H1 (cell line): ENCODE measurements at regions not wholly inside any gene's neighbourhood (a gene's known extent, or its start where the extent isn't known, plus 50 kb on each side); places are given as distances from the start of the nearest gene placed in this dataset.

Experiments
- CTCF ChIA-PET: fragments of 300-600 bp; sonication (Branson Sonifier 250); formaldehyde crosslinking; loops from one replicate; lab custom pipeline; 2021; ENCODE audit not compliant: partially characterized antibody; lab: Charles Lee
- POLR2A ChIA-PET: fragments of 300-600 bp; sonication (Branson Sonifier 250); formaldehyde crosslinking; loops from one replicate; lab custom pipeline; 2021; ENCODE audit warnings: inconsistent platforms; ENCODE audit not compliant: partially characterized antibody; lab: Charles Lee
- DNase-seq, 2 experiments: peaks; one replicate each; pipeline versions ENCODE4 v3.0.0 to v3.0.0-alpha.2; 2010 to 2022; ENCODE audit warnings: low spot score in 2 of 2, low read depth in 1 of 2, mixed read lengths in 1 of 2
- FAIRE-seq: peaks from 2 replicates; lab custom pipeline; 2011; peaks lifted over from hg19 to GRCh38; lab: Jason Lieb, UNC
- H2AFZ ChIP-seq: 2 replicates; pipeline ENCODE4 v1.8.1; 2012; ENCODE audit warnings: low read length, inconsistent platforms
- H2AK5ac ChIP-seq: 2 replicates; pipeline ENCODE4 v1.6.1; 2013; ENCODE audit warnings: low read depth, low read length
- H2BK120ac ChIP-seq: replicated peaks from 2 replicates; pipeline ENCODE3; 2013; ENCODE audit warnings: low read depth, low read length, inconsistent platforms
- H2BK12ac ChIP-seq: 2 replicates; pipeline ENCODE4 v1.6.1; 2013; ENCODE audit warnings: low read depth, low read length
- H2BK15ac ChIP-seq: 2 replicates; pipeline ENCODE4 v1.6.1; 2013; ENCODE audit warnings: low read length
- H2BK20ac ChIP-seq: 2 replicates; pipeline ENCODE4 v1.6.1; 2013; ENCODE audit warnings: low read length
- H2BK5ac ChIP-seq: 2 replicates; pipeline ENCODE4 v1.6.1; 2013; ENCODE audit warnings: low read depth, low read length
- H3K14ac ChIP-seq: 2 replicates; pipeline ENCODE4 v1.6.1; 2013; ENCODE audit warnings: inconsistent platforms; ENCODE audit not compliant: insufficient read length
- H3K18ac ChIP-seq: 2 replicates; pipeline ENCODE4 v1.6.1; 2013; ENCODE audit warnings: low read length; ENCODE audit errors: extremely low read depth
- H3K23ac ChIP-seq: 2 replicates; pipeline ENCODE4 v1.6.1; 2013; ENCODE audit warnings: inconsistent platforms; ENCODE audit not compliant: insufficient read length
- H3K23me2 ChIP-seq: 2 replicates; pipeline ENCODE4 v1.6.1; 2013; ENCODE audit warnings: low read depth, low read length
- H3K27ac ChIP-seq: 2 replicates; pipeline ENCODE4 v1.6.1; 2011; ENCODE audit warnings: low read depth, low read length, inconsistent platforms
- H3K27me3 ChIP-seq, 4 experiments: replicated peaks in 1 of 4; 1 replicate in 1 of 4; 2 replicates in 3 of 4; pipeline versions ENCODE4 v1.6.1 to v1.8.1; 2011 to 2013; ENCODE audit warnings: low read length in 3 of 4, mild to moderate bottlenecking in 3 of 4, inconsistent platforms in 2 of 4, mixed read lengths in 2 of 4, moderate library complexity in 1 of 4; ENCODE audit not compliant: control insufficient read depth in 3 of 4, insufficient read depth in 3 of 4; ENCODE audit errors: extremely low read depth in 1 of 4
- H3K36me3 ChIP-seq, 4 experiments: 2 replicates each; pipeline versions ENCODE4 v1.6.1 to v1.8.1; 2011 to 2013; ENCODE audit warnings: mild to moderate bottlenecking in 4 of 4, low read length in 3 of 4, moderate library complexity in 2 of 4, control low read depth in 1 of 4, inconsistent platforms in 1 of 4; ENCODE audit not compliant: insufficient read depth in 4 of 4, control insufficient read depth in 2 of 4
- H3K4ac ChIP-seq: replicated peaks from 2 replicates; pipeline ENCODE3; 2013; ENCODE audit warnings: low read length, low read depth, mixed read lengths, inconsistent platforms; ENCODE audit not compliant: insufficient read length
- H3K4me1 ChIP-seq, 4 experiments: replicated peaks in 1 of 4; 1 replicate in 1 of 4; 2 replicates in 3 of 4; pipeline versions ENCODE4 v1.6.1 to v1.8.1; 2011 to 2013; ENCODE audit warnings: low read length in 3 of 4, inconsistent platforms in 2 of 4, mixed read lengths in 1 of 4; ENCODE audit not compliant: insufficient read depth in 4 of 4, control insufficient read depth in 3 of 4
- H3K4me2 ChIP-seq, 2 experiments: 2 replicates each; pipeline versions ENCODE4 v1.6.1 to v1.8.1; 2011 to 2013; ENCODE audit warnings: low read depth in 2 of 2, low read length in 2 of 2, control low read depth in 1 of 2, inconsistent platforms in 1 of 2, mild to moderate bottlenecking in 1 of 2; ENCODE audit not compliant: insufficient read depth in 1 of 2
- H3K4me3 ChIP-seq, 4 experiments: fragments of 200-600, 300-600 bp in 1 of 4; sonication (generic), shearing (Covaris generic), sonication (Bioruptor Twin) in 1 of 4; 2 replicates each; pipeline versions ENCODE4 v1.5.1 to v1.8.1; 2011 to 2016; ENCODE audit warnings: low read length in 4 of 4, low read depth in 3 of 4, control low read depth in 2 of 4, inconsistent platforms in 2 of 4, mild to moderate bottlenecking in 2 of 4, mixed read lengths in 1 of 4, moderate library complexity in 1 of 4; ENCODE audit not compliant: insufficient read depth in 2 of 4; ENCODE audit errors: extremely low read depth in 1 of 4
- H3K56ac ChIP-seq: replicated peaks from 2 replicates; pipeline ENCODE3; 2013; ENCODE audit warnings: low read depth, mild to moderate bottlenecking, mixed read lengths, low read length, inconsistent platforms; ENCODE audit not compliant: insufficient read length
- H3K79me1 ChIP-seq: 2 replicates; pipeline ENCODE4 v1.6.1; 2013; ENCODE audit warnings: low read depth, low read length, control low read depth
- H3K79me2 ChIP-seq, 2 experiments: 2 replicates each; pipeline versions ENCODE4 v1.6.1 to v1.8.1; 2012 to 2013; ENCODE audit warnings: low read length in 2 of 2, mild to moderate bottlenecking in 2 of 2, inconsistent platforms in 1 of 2; ENCODE audit not compliant: insufficient read depth in 2 of 2, control insufficient read depth in 1 of 2
- H3K9ac ChIP-seq, 4 experiments: replicated peaks in 1 of 4; 1 replicate in 1 of 4; 2 replicates in 3 of 4; pipeline versions ENCODE4 v1.6.1 to v1.8.1; 2011 to 2013; ENCODE audit warnings: low read depth in 3 of 4, low read length in 3 of 4, control low read depth in 2 of 4, mild to moderate bottlenecking in 2 of 4, moderate library complexity in 2 of 4, inconsistent platforms in 1 of 4; ENCODE audit errors: extremely low read depth in 1 of 4
- H3K9me3 ChIP-seq, 2 experiments: 2 replicates each; pipeline versions ENCODE4 v1.6.1 to v1.8.1; 2012 to 2013; ENCODE audit warnings: mild to moderate bottlenecking in 2 of 2, moderate library complexity in 2 of 2, control low read depth in 1 of 2, inconsistent platforms in 1 of 2, low read depth in 1 of 2, low read length in 1 of 2, mixed read lengths in 1 of 2; ENCODE audit not compliant: insufficient read depth in 2 of 2
- H4K20me1 ChIP-seq, 2 experiments: replicated peaks in 1 of 2; 2 replicates each; pipeline versions ENCODE3 to v1.8.1; 2011 to 2013; ENCODE audit warnings: inconsistent platforms in 2 of 2, low read length in 2 of 2, mild to moderate bottlenecking in 1 of 2; ENCODE audit not compliant: insufficient read depth in 2 of 2, control insufficient read depth in 1 of 2
- H4K5ac ChIP-seq: 2 replicates; pipeline ENCODE4 v1.6.1; 2013; ENCODE audit warnings: low read length, low read depth, mixed read lengths, inconsistent platforms; ENCODE audit not compliant: insufficient read length
- H4K8ac ChIP-seq: 2 replicates; pipeline ENCODE4 v1.8.0; 2013; ENCODE audit warnings: mild to moderate bottlenecking, moderate library complexity, low read length, inconsistent platforms; ENCODE audit not compliant: insufficient read depth; ENCODE audit errors: extremely low read depth
- H4K91ac ChIP-seq: replicated peaks from 2 replicates; pipeline ENCODE3; 2013; ENCODE audit warnings: low read length, mixed read lengths, inconsistent platforms; ENCODE audit not compliant: insufficient read length
- CBX5 ChIP-seq: fragments of 300-800, 300-1000 bp; sonication (generic); IDR thresholded peaks from 2 replicates; pipeline ENCODE4 v1.7.1; 2016; ENCODE audit warnings: antibody characterized with exemption, low read length, low read depth
- CBX8 ChIP-seq: fragments of 300-800, 300-1000 bp; sonication (generic); IDR thresholded peaks from 2 replicates; pipeline ENCODE4 v1.7.1; 2016; ENCODE audit warnings: low read depth, low read length, borderline replicate concordance
- CTCF ChIP-seq, 3 experiments: IDR thresholded peaks; 1 replicate in 2 of 3; 2 replicates in 1 of 3; pipeline versions ENCODE4 v1.5.1 to v1.6.1; 2011; ENCODE audit warnings: low read length in 3 of 3, mild to moderate bottlenecking in 3 of 3, inconsistent platforms in 2 of 3, low read depth in 1 of 3, moderate library complexity in 1 of 3; ENCODE audit not compliant: insufficient read depth in 1 of 3; ENCODE audit errors: control extremely low read depth in 1 of 3
- EGR1 ChIP-seq: IDR thresholded peaks from 2 replicates; pipeline ENCODE4 v1.6.1; 2011; ENCODE audit warnings: low read depth, low read length, borderline replicate concordance
- HDAC6 ChIP-seq: IDR thresholded peaks from one replicate; pipeline ENCODE4 v1.7.1; 2012; ENCODE audit warnings: low read depth, mild to moderate bottlenecking, inconsistent platforms, low read length, moderate library complexity
- JUND ChIP-seq: IDR thresholded peaks from 2 replicates; pipeline ENCODE4 v1.6.1; 2011; ENCODE audit warnings: mild to moderate bottlenecking, improper control_type of control experiment, low read length
- KDM4A ChIP-seq: IDR thresholded peaks from one replicate; pipeline ENCODE4 v1.7.1; 2012; ENCODE audit warnings: low read depth, mild to moderate bottlenecking, moderate library complexity, low read length, inconsistent platforms; ENCODE audit not compliant: severe bottlenecking
- RBBP5 ChIP-seq: IDR thresholded peaks from 2 replicates; pipeline ENCODE4 v1.7.1; 2012; ENCODE audit warnings: low read depth, mild to moderate bottlenecking, inconsistent platforms, low read length, moderate library complexity, borderline replicate concordance
- SAP30 ChIP-seq: fragments of 300-600 bp; sonication (generic); IDR thresholded peaks from 2 replicates; pipeline ENCODE4 v1.7.1; 2012; ENCODE audit warnings: low read length, moderate library complexity, mild to moderate bottlenecking, inconsistent platforms; ENCODE audit not compliant: insufficient read depth, insufficient replicate concordance
- TEAD4 ChIP-seq: IDR thresholded peaks from 2 replicates; pipeline ENCODE4 v1.6.1; 2012; ENCODE audit warnings: low read depth, low read length, inconsistent platforms, mixed read lengths
- ZNF274 ChIP-seq: IDR thresholded peaks from 2 replicates; pipeline ENCODE4 v1.7.0; 2012; ENCODE audit warnings: low read length, borderline replicate concordance; ENCODE audit errors: extremely low read depth
- WGBS, 2 experiments: shearing (Covaris generic) in 1 of 2; methylation state at CpG; one replicate each; pipeline versions ENCODE4 v1.1.6 to v1.1.7; 2013 to 2015; ENCODE audit warnings: low lambda C conversion rate in 2 of 2, mixed read lengths in 2 of 2, inconsistent platforms in 1 of 2, low coverage in 1 of 2, missing lambda C conversion rate in 1 of 2; ENCODE audit not compliant: insufficient replicate concordance in 2 of 2, insufficient coverage in 1 of 2, insufficient read length in 1 of 2; ENCODE audit errors: extremely low coverage in 1 of 2, missing lambda C conversion rate in 1 of 2; 5-methylcytosine and 5-hydroxymethylcytosine counted together

DNA sequence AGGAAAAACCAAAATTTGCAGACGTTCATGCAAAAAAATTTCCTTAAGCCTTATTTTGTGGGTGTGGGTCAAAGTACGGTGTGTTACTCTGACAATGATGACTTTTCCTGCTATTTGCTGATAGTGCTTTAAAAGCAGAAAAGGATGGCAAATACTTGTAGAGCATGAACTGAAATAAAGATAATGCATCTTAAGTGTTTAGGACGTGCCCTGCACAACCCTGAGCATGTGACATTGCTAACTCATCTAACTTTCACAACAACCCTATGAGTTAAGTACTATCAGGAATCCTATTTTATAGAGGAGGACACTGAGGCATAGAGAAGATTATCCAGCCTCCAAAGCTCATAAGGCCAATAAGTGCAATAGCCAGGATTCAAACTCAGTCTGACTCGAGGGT is 143.3 kb downstream of the RNF152 start:
- Histone ChIP-seq H3K79me2 (no peaks in the 10 kb centered on the region), H2BK20ac (no peak overlapping the region), H4K91ac (no peak overlapping the region), H3K4ac (no peak overlapping the region), H3K14ac (no peak overlapping the region), H4K8ac (no peak overlapping the region), H2BK12ac (no peak overlapping the region), H3K4me3 (no peak overlapping the region), H3K4me2 (no peak overlapping the region), H2BK5ac (no peak overlapping the region), H3K9me3 (no peaks in the 10 kb centered on the region), H2AK5ac (no peak overlapping the region), H2BK120ac (no peak overlapping the region), H3K4me1 (no peaks in the 10 kb centered on the region), H3K79me1 (no peaks in the 10 kb centered on the region), H2AFZ (no peak overlapping the region), H4K5ac (no peak overlapping the region), H2BK15ac (no peak overlapping the region), H3K23me2 (no peaks in the 10 kb centered on the region), H3K9ac (no peak overlapping the region), H3K18ac (no peak overlapping the region), H3K23ac (no peak overlapping the region), H3K27ac (no peak overlapping the region), H3K56ac (no peak overlapping the region), H3K27me3 (no peaks in the 10 kb centered on the region), H4K20me1 (no peaks in the 10 kb centered on the region), H3K36me3 (no peaks in the 10 kb centered on the region)
- FAIRE-seq (no peak), DNase-seq (no peak)
- 91% methylated on average over 4 of the region's 4 CpGs; no CpG with 5 or more reads in 1 of the 2 experiments for WGBS, 2 experiments
- TF ChIP-seq CTCF (IDR thresholded peaks at IDR 0.05; ENCODE audit: control extremely low read depth in 1 of 3, insufficient read depth in 1 of 3, low read depth in 1 of 3, low read length in 3 of 3) (no peak), RBBP5 (no peak), TEAD4 (no peak), SAP30 (no peak), CBX8 (no peak), HDAC6 (no peak), KDM4A (no peak), EGR1 (no peak), JUND (no peak), ZNF274 (no peak), CBX5 (no peak)
- ChIA-PET CTCF (no interaction called here), POLR2A (no interaction called here)
